IMR-90 (cell line): ENCODE measurements at regions not wholly inside any gene's neighbourhood (a gene's known extent, or its start where the extent isn't known, plus 50 kb on each side); places are given as distances from the start of the nearest gene placed in this dataset.

Experiments
- ATAC-seq: fragments of 200-7000 bp; cut with Tn5 transposase; 2 replicates; pipeline ENCODE4 v1.9.1; 2020; ENCODE audit warnings: low read depth, mild to moderate bottlenecking, moderate library complexity
- BruUV-seq: library from RNA; stranded (reverse); fragments of 400-500 nt; replicated peaks from 2 replicates; lab custom pipeline; 2021; lab: Mats Ljungman, UMichigan
- CTCF ChIA-PET: fragments of 300-600 bp; formaldehyde crosslinking; extraction: SDS; loops from one replicate; lab custom pipeline; 2021; ENCODE audit warnings: antibody characterized with exemption; lab: Yijun Ruan, JAX
- POLR2A ChIA-PET: fragments of 300-600 bp; sonication (Branson Sonifier 250); formaldehyde crosslinking; loops from one replicate; lab custom pipeline; 2022; ENCODE audit warnings: antibody characterized with exemption; ENCODE audit not compliant: unreplicated experiment; lab: Charles Lee
- DNase-seq: peaks from one replicate; pipeline ENCODE4 v3.0.0; 2013
- H2AFZ ChIP-seq: replicated peaks from 2 replicates; pipeline ENCODE3; 2013; ENCODE audit warnings: low read length, mild to moderate bottlenecking; ENCODE audit not compliant: poor library complexity
- H2AK5ac ChIP-seq: 2 replicates; pipeline ENCODE4 v1.6.1; 2013; ENCODE audit warnings: low read depth, low read length, inconsistent platforms
- H2AK9ac ChIP-seq: replicated peaks from 2 replicates; pipeline ENCODE3; 2013; ENCODE audit warnings: mild to moderate bottlenecking, low read depth, low read length, moderate library complexity; ENCODE audit not compliant: poor library complexity
- H2BK120ac ChIP-seq: 2 replicates; pipeline ENCODE4 v1.6.1; 2013; ENCODE audit warnings: low read depth, low read length, inconsistent platforms
- H2BK15ac ChIP-seq: 3 replicates; pipeline ENCODE4 v1.6.1; 2013; ENCODE audit warnings: low read depth, low read length, inconsistent platforms
- H2BK20ac ChIP-seq: 2 replicates; pipeline ENCODE4 v1.6.1; 2013; ENCODE audit warnings: low read depth, mild to moderate bottlenecking, inconsistent platforms, low read length, moderate library complexity
- H2BK5ac ChIP-seq: 2 replicates; pipeline ENCODE4 v1.6.1; 2013; ENCODE audit warnings: mild to moderate bottlenecking, low read depth, low read length, inconsistent platforms; ENCODE audit not compliant: poor library complexity, severe bottlenecking
- H3K14ac ChIP-seq: replicated peaks from 2 replicates; pipeline ENCODE4 v1.6.1; 2013; ENCODE audit warnings: low read depth, low read length, inconsistent platforms
- H3K18ac ChIP-seq: 2 replicates; pipeline ENCODE4 v1.6.1; 2013; ENCODE audit warnings: low read depth, low read length, control low read depth
- H3K23ac ChIP-seq: 2 replicates; pipeline ENCODE4 v1.6.1; 2013; ENCODE audit warnings: low read depth, low read length, inconsistent platforms
- H3K27ac ChIP-seq: 2 replicates; pipeline ENCODE4 v1.5.1; 2013; ENCODE audit warnings: mild to moderate bottlenecking, control low read depth, low read length; ENCODE audit not compliant: insufficient read depth
- H3K27me3 ChIP-seq: 2 replicates; pipeline ENCODE4 v1.6.1; 2013; ENCODE audit warnings: low read length; ENCODE audit not compliant: control insufficient read depth, insufficient read depth
- H3K36me3 ChIP-seq: 2 replicates; pipeline ENCODE4 v1.6.1; 2013; ENCODE audit warnings: low read length, mixed read lengths; ENCODE audit not compliant: control insufficient read depth, insufficient read depth
- H3K4ac ChIP-seq: 2 replicates; pipeline ENCODE4 v1.6.1; 2013; ENCODE audit warnings: low read depth, low read length, inconsistent platforms
- H3K4me1 ChIP-seq: 2 replicates; pipeline ENCODE4 v1.6.1; 2013; ENCODE audit warnings: low read length, mixed read lengths; ENCODE audit not compliant: control insufficient read depth, insufficient read depth
- H3K4me2 ChIP-seq: 2 replicates; pipeline ENCODE4 v1.6.1; 2013; ENCODE audit warnings: low read depth, mild to moderate bottlenecking, control low read depth, low read length, moderate library complexity
- H3K4me3 ChIP-seq: 2 replicates; pipeline ENCODE4 v1.5.1; 2013; ENCODE audit warnings: low read depth, mild to moderate bottlenecking, control low read depth, low read length, moderate library complexity; ENCODE audit not compliant: insufficient read depth
- H3K56ac ChIP-seq: 2 replicates; pipeline ENCODE4 v1.6.1; 2013; ENCODE audit warnings: low read length, inconsistent platforms; ENCODE audit not compliant: insufficient read depth; ENCODE audit errors: extremely low read depth
- H3K79me1 ChIP-seq, 2 experiments: 2 replicates each; pipeline ENCODE4 v1.6.1; 2013; ENCODE audit warnings: low read length in 2 of 2, inconsistent platforms in 1 of 2, low read depth in 1 of 2
- H3K9ac ChIP-seq: 2 replicates; pipeline ENCODE4 v1.6.1; 2013; ENCODE audit warnings: low read depth, low read length, control low read depth
- H3K9me1 ChIP-seq: 2 replicates; pipeline ENCODE4 v1.6.1; 2013; ENCODE audit warnings: low read length, inconsistent platforms; ENCODE audit not compliant: insufficient read depth
- H3K9me3 ChIP-seq: 2 replicates; pipeline ENCODE4 v1.6.1; 2013; ENCODE audit warnings: low read length; ENCODE audit not compliant: control insufficient read depth, insufficient read depth
- H4K20me1 ChIP-seq: 2 replicates; pipeline ENCODE4 v1.6.1; 2013; ENCODE audit warnings: low read length, inconsistent platforms; ENCODE audit not compliant: insufficient read depth
- H4K5ac ChIP-seq: 2 replicates; pipeline ENCODE4 v1.6.1; 2013; ENCODE audit warnings: mild to moderate bottlenecking, low read depth, low read length, control low read depth
- H4K8ac ChIP-seq, 2 experiments: 2 replicates each; pipeline ENCODE4 v1.6.1; 2013; ENCODE audit warnings: low read depth in 2 of 2, low read length in 2 of 2, control low read depth in 1 of 2, inconsistent platforms in 1 of 2
- H4K91ac ChIP-seq: 2 replicates; pipeline ENCODE4 v1.6.1; 2013; ENCODE audit warnings: low read depth, low read length, inconsistent platforms; ENCODE audit not compliant: insufficient read depth
- CEBPB ChIP-seq: IDR thresholded peaks from 2 replicates; pipeline ENCODE4 v1.6.1; 2012; ENCODE audit warnings: low read depth, low read length, improper control_type of control experiment
- CHD1 ChIP-seq: IDR thresholded peaks from 2 replicates; pipeline ENCODE4 v1.6.1; 2012; ENCODE audit warnings: low read depth, low read length, improper control_type of control experiment
- MXI1 ChIP-seq: IDR thresholded peaks from 2 replicates; pipeline ENCODE4 v1.6.1; 2012; ENCODE audit warnings: low read depth, mild to moderate bottlenecking, low read length, moderate library complexity, borderline replicate concordance
- NFE2L2 ChIP-seq: fragments of 150-350 bp; IDR thresholded peaks from 2 replicates; pipeline ENCODE4 v1.6.1; 2016; ENCODE audit warnings: low read depth, mild to moderate bottlenecking, low read length
- RCOR1 ChIP-seq: IDR thresholded peaks from 2 replicates; pipeline ENCODE4 v1.6.1; 2012; ENCODE audit warnings: mild to moderate bottlenecking, low read length, improper control_type of control experiment; ENCODE audit not compliant: insufficient replicate concordance
- WGBS, 2 experiments: methylation state at CpG; one replicate each; pipeline versions ENCODE4 v1.1.5 to v1.1.7; 2013; ENCODE audit warnings: missing lambda C conversion rate in 2 of 2; ENCODE audit not compliant: insufficient read length in 1 of 2; ENCODE audit errors: extremely low coverage in 2 of 2; 5-methylcytosine and 5-hydroxymethylcytosine counted together
- dilution Hi-C: fragments of 300-500 bp; cut with HindIII; formaldehyde crosslinking; loops from one replicate; pipeline ENCODE4 v1.14.3; 2018; ENCODE audit warnings: low sequenced_read_pairs; ENCODE audit not compliant: unreplicated experiment
- in situ Hi-C: fragments of 300-500 bp; cut with MboI; formaldehyde crosslinking; loops from 3 replicates; pipeline ENCODE4 v1.14.3; 2019; ENCODE audit warnings: low sequenced_read_pairs, inconsistent platforms, mixed read lengths
- intact Hi-C: fragments of 100-400 bp; cut with micrococcal nuclease; formaldehyde crosslinking; loops from 2 replicates; pipeline ENCODE4 v1.10.0; 2022

DNA sequence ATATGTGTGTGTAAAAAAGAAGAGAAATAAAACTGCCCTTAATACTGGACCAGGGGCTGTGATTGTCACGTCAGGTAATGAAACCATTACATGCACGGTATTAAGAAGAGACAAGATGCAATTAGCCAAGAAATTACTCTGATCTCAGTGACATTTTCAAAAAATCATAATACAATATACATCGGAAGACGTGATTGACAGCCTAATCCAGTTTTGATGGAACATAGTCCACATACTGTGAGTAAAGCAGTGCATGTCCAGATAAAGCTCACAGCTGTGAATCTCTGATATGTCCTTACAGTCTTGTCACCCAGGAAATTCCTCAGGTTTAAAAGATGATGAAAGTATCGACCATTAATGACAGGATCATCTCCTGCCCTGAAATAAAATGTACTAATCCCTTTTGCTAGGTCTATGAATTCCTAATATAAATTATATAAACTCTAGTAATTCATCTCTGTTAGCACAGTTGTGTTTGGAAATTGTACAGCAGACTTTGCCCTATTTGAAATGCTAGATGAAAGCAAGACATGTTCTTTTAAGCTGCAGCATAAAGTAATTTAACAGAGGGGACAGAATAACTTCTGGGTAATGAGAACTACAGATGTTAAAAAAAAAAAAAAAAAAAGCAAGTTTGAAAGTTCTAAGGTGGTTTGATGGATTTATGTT lies 119.5 kb upstream of the TMCO5A start:
- Histone ChIP-seq H4K8ac (no peak overlapping the region), H2BK20ac (no peak overlapping the region), H2BK120ac (no peak overlapping the region), H3K4me1 (no peaks in the 10 kb centered on the region), H3K4me2 (no peak overlapping the region), H2BK5ac (no peak overlapping the region), H3K79me1 (no peaks in the 10 kb centered on the region), H4K5ac (no peak overlapping the region), H4K20me1 (no peaks in the 10 kb centered on the region), H2BK15ac (no peak overlapping the region), H3K9me3 (no peaks in the 10 kb centered on the region), H3K56ac (no peak overlapping the region), H3K14ac (no peak overlapping the region), H3K4ac (no peak overlapping the region), H2AK5ac (no peak overlapping the region), H3K36me3 (no peaks in the 10 kb centered on the region), H3K9me1 (no peaks in the 10 kb centered on the region), H3K27ac (no peak overlapping the region), H4K91ac (no peak overlapping the region), H2AK9ac (no peak overlapping the region), H3K18ac (no peak overlapping the region), H3K4me3 (no peak overlapping the region), H3K27me3 (no peaks in the 10 kb centered on the region; the same call in 1 of the 2 replicates), H3K9ac (no peak overlapping the region), H2AFZ (no peak overlapping the region), H3K23ac (no peak overlapping the region)
- ChIA-PET POLR2A (no interaction called here), CTCF (no interaction called here)
- no peak for DNase-seq
- dilution Hi-C loops (no loop called here), intact Hi-C loops (no loop called here), in situ Hi-C loops (no loop called here)
- no TSS peak for BruUV-seq
- WGBS, 2 experiments = 100% methylated on average over 1 of the region's 5 CpGs; no CpG with 5 or more reads in 1 of the 2 experiments
- ATAC-seq = no peak
- TF ChIP-seq CEBPB = no peak
- no peak for TF ChIP-seq RCOR1
- TF ChIP-seq MXI1 = no peak
- TF ChIP-seq CHD1 = no peak
- TF ChIP-seq NFE2L2 = no peak
